Esophagus squamous epithelium (tissue), 5 donors: ENCODE measurements at regions not wholly inside any gene's neighbourhood (a gene's known extent, or its start where the extent isn't known, plus 50 kb on each side); places are given as distances from the start of the nearest gene placed in this dataset.
"Not testable (repeated sequence)": the region's sequence is repeated elsewhere in the genome, so short reads cannot be mapped to it uniquely, and the experiment has no call there.

Experiments
- DNase-seq: peaks from one replicate; lab custom pipeline; 2025; lab: John Stamatoyannopoulos, UW
- H3K27ac ChIP-seq, 4 donors: fragments of 200-600 bp; sonication (generic); one replicate each; pipeline ENCODE4 v1.5.1; 2016 to 2019; ENCODE audit warnings: mild to moderate bottlenecking in 1 of 4
- H3K27me3 ChIP-seq, 4 donors: fragments of 200-600 bp; sonication (generic); 1 replicate in 3 of 4; 2 replicates in 1 of 4; pipeline versions ENCODE4 v1.5.1 to v1.6.0; 2017 to 2021; ENCODE audit warnings: antibody characterized with exemption in 1 of 4
- H3K36me3 ChIP-seq, 3 donors: fragments of 200-600 bp; sonication (generic); one replicate each; pipeline ENCODE4 v1.5.1; 2016 to 2019
- H3K4me1 ChIP-seq, 3 donors: fragments of 200-600 bp; sonication (generic); one replicate each; pipeline ENCODE4 v1.5.1; 2017 to 2019
- H3K4me3 ChIP-seq, 4 donors: fragments of 200-600 bp; sonication (generic); 1 replicate in 3 of 4; 2 replicates in 1 of 4; pipeline ENCODE4 v1.5.1; 2016 to 2019; ENCODE audit warnings: mild to moderate bottlenecking in 2 of 4, moderate library complexity in 1 of 4
- H3K9me3 ChIP-seq, 3 donors: fragments of 200-600 bp; sonication (generic); one replicate each; pipeline ENCODE4 v1.5.1; 2016 to 2019
- CTCF ChIP-seq, 6 experiments: fragments of 450-650 bp in 4 of 6; fragments of 200-600 bp in 2 of 6; sonication (generic) in 2 of 6; IDR thresholded peaks; one replicate each; pipeline ENCODE4 v1.5.1; 2016 to 2019; ENCODE audit warnings: antibody characterized with exemption in 6 of 6, mild to moderate bottlenecking in 4 of 6, moderate library complexity in 4 of 6
- POLR2A ChIP-seq, 4 donors: fragments of 450-650 bp; IDR thresholded peaks; one replicate each; pipeline ENCODE4 v1.6.1; 2017; ENCODE audit warnings: antibody characterized with exemption in 4 of 4, mild to moderate bottlenecking in 4 of 4, moderate library complexity in 3 of 4
- WGBS, 2 donors: methylation state at CpG; one replicate each; pipeline ENCODE4 v1.1.5; 2018; 5-methylcytosine and 5-hydroxymethylcytosine counted together
- intact Hi-C: fragments of 100-400 bp; cut with DNase I; formaldehyde crosslinking; loops from one replicate; pipeline ENCODE4 v1.15.0; 2022
- donor health status: DM: yes; HTN: yes; CAD: no.

DNA sequence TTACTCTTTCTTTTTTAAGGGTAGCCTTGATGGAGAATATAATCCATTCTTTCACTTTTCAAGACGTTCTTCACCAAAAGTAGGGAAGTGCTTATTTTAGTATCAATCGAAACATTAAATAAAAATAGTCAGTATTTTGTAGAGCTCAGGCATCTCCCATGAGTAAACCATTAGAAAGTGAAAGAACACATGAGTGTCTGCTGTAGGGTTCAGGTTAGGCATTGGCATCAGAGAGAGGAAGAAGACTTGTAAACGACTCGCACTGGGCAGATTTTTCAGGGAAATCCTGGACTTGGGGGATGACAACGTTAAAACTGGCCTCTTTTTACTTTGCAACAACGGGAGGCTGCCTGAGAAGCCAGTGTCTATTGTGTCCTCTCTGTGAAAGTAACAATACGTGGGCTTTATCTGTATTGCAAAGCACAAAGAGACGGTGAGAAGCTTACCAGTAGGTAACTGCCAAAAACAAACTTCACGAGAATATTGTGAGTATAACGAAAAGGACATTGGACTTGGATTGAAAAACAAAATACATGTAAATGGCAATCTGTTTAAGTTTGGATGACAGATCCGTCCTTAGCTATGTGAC lies 451.7 kb downstream of the PYDC2 start:
- 70 to 75% methylated on average over 11 of the region's 11 CpGs for WGBS, 2 donors

GRCh38 chr3:191915712-191916111 lies 454.7 kb downstream of the PYDC2 start:
- 51 to 60% methylated on average over 2 of the region's 2 CpGs for WGBS, 2 donors
- Histone ChIP-seq H3K4me1 (no peaks in the 10 kb centered on the region), H3K36me3 (no peaks in the 10 kb centered on the region), H3K27me3 (no peaks in the 10 kb centered on the region), H3K27ac (no peak overlapping the region), H3K9me3 (no peaks in the 10 kb centered on the region), H3K4me3 (no peak overlapping the region)
- TF ChIP-seq CTCF (IDR thresholded peaks at IDR 0.05) (no peak), POLR2A (IDR thresholded peaks at IDR 0.05) (no peak)
- no peak for DNase-seq
- intact Hi-C loops, result no loop called here

More for the DNA sequence above, 451.7 kb downstream of the PYDC2 start:
- intact Hi-C loops, result no loop called here
- TF ChIP-seq POLR2A (IDR thresholded peaks at IDR 0.05) (no peak), CTCF (IDR thresholded peaks at IDR 0.05) (no peak)
- H3K9me3 ChIP-seq, result no peaks in the 10 kb centered on the region
- no peaks in the 10 kb centered on the region for H3K27me3 ChIP-seq
- no peak overlapping the region for H3K27ac ChIP-seq
- H3K36me3 ChIP-seq, result no peaks in the 10 kb centered on the region
- no peaks in the 10 kb centered on the region for H3K4me1 ChIP-seq
- no peak overlapping the region for H3K4me3 ChIP-seq
- DNase-seq, result no peak

DNA sequence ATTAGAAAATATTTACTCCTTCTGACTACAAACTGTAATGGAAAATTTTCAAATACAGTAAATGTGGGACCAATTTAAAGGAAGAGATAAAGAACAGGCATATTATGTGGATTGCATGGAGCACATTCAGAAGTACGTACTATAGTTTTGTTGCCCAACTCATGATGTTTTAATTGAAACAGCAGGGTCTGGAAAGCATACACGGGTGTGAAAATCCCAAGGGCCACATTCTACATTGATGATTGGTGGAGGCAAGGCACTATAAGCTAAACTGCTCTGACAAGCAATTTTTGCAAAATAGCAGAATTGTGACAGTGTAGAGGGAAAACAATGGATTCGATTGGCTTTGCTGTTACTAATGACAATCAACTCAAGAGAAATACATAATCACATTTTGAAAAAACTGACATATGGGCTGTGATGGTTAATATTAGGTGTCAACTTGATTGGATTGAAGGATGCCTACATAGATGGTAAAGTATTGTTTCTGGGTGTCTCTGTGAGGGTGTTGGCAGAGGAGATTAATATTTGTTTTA lies 458.6 kb downstream of the PYDC2 start:
- no peaks in the 10 kb centered on the region for H3K4me1 ChIP-seq
- no peaks in the 10 kb centered on the region for H3K27me3 ChIP-seq
- H3K9me3 ChIP-seq, result no peaks in the 10 kb centered on the region
- H3K27ac ChIP-seq, result no peak overlapping the region
- DNase-seq, result no peak
- 45 to 53% methylated on average over 3 of the region's 3 CpGs for WGBS, 2 donors
- H3K4me3 ChIP-seq, result no peak overlapping the region
- intact Hi-C loops, result no loop called here
- no peaks in the 10 kb centered on the region for H3K36me3 ChIP-seq
- TF ChIP-seq CTCF (IDR thresholded peaks at IDR 0.05) (no peak), POLR2A (IDR thresholded peaks at IDR 0.05) (no peak)

- no peaks in the 10 kb centered on the region for H3K27me3 ChIP-seq
- H3K4me3 ChIP-seq, result no peak overlapping the region
- WGBS, 2 donors, result 70 to 76% methylated on average over 5 of the region's 5 CpGs
- no peaks in the 10 kb centered on the region for H3K4me1 ChIP-seq
- H3K27ac ChIP-seq, result no peak overlapping the region
- no peaks in the 10 kb centered on the region for H3K36me3 ChIP-seq
- TF ChIP-seq POLR2A (IDR thresholded peaks at IDR 0.05) (no peak), CTCF (IDR thresholded peaks at IDR 0.05) (no peak)
- no peak for DNase-seq
- no peaks in the 10 kb centered on the region for H3K9me3 ChIP-seq
- intact Hi-C loops, result no loop called here
These were observed 461.6 kb downstream of the PYDC2 start for GRCh38 chr3:191922570-191922969.

DNA sequence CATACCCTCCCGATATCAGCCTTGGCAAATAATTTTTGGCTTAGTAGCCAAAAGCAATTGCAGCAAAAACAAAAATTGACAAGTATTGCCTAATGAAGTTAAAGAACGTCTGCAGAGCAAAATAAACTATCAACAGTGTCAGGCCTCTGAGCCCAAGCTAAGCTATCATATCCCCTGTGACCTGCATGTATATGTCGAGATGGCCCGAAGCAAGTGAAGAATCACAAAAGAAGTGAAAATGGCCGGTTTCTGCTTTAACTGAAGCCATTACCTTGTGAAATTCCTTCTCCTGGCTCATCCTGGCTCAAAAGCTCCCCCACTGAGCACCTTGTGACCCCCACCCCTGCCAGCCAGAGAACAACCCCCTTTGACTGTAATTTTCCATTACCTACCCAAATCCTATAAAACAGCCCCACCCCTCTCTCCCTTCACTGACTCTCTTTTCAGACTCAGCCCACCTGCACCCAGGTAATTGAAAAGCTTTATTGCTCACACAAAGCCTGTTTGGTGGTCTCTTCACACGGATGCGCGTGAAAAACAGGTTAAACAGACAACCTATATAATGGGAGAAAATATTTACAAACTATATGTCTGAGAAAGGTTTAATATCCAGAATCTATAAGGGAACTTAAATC lies 466.3 kb downstream of the PYDC2 start:
- H3K9me3 ChIP-seq, H3K27ac ChIP-seq, H3K4me1 ChIP-seq, intact Hi-C loops, H3K36me3 ChIP-seq, H3K27me3 ChIP-seq, DNase-seq, H3K4me3 ChIP-seq: not testable (repeated sequence)
- WGBS, 2 donors, result 71 to 81% methylated on average over 8 of the region's 8 CpGs

GRCh38 chr3:191927998-191928397 lies 467.0 kb downstream of the PYDC2 start:
- H3K4me1 ChIP-seq, intact Hi-C loops, H3K27ac ChIP-seq, H3K36me3 ChIP-seq, H3K27me3 ChIP-seq, DNase-seq, H3K9me3 ChIP-seq, H3K4me3 ChIP-seq: not testable (repeated sequence)
- WGBS, 2 donors, result 75 to 81% methylated on average over 6 of the region's 6 CpGs
